ENCODE measurements at regions not wholly inside any gene's neighbourhood (a gene's known extent, or its start where the extent isn't known, plus 50 kb on each side); places are given as distances from the start of the nearest gene placed in this dataset.

GRCh38 chr2:15704788-15705115 lies 113.1 kb downstream of the DDX1 start:
- TF ChIP-seq CTCF (IDR thresholded peaks at IDR 0.05) (no peak), POLR2A (IDR thresholded peaks at IDR 0.05) (no peak)

Measured in right lobe of liver (tissue), 4 donors.